ENCODE measurements at regions not wholly inside any gene's neighbourhood (a gene's known extent, or its start where the extent isn't known, plus 50 kb on each side); places are given as distances from the start of the nearest gene placed in this dataset.

- H3K4me1 ChIP-seq (ENCODE audit: insufficient read depth) = no peaks in the 10 kb centered on the region
- DNase-seq (ENCODE audit: low spot score) = no peak
- H4K20me1 ChIP-seq (ENCODE audit: insufficient read depth, poor library complexity, severe bottlenecking) = no peaks in the 10 kb centered on the region
- H3K4me3 ChIP-seq = no peak overlapping the region
- no peaks in the 10 kb centered on the region for H3K79me2 ChIP-seq
- no peak overlapping the region for H2AFZ ChIP-seq
- H3K36me3 ChIP-seq (replicated peaks; ENCODE audit: insufficient read depth, low read depth) = no peaks in the 10 kb centered on the region
- no peaks in the 10 kb centered on the region for H3K9me2 ChIP-seq (replicated peaks; ENCODE audit: insufficient read depth)
- 50% methylated on average over 10 of the region's 10 CpGs for WGBS (ENCODE audit: low lambda C conversion rate, missing lambda C conversion rate)
- no peak overlapping the region for H3K27ac ChIP-seq
- H3K4me2 ChIP-seq = no peak overlapping the region
- peaks cover 45% of the 10 kb centered on the region for H3K27me3 ChIP-seq
- TF ChIP-seq EZH2 (IDR thresholded peaks at IDR 0.05; ENCODE audit: borderline replicate concordance) (no peak), CTCF (IDR thresholded peaks at IDR 0.05; ENCODE audit: poor library complexity) (no peak), EZH2phosphoT487 (IDR thresholded peaks at IDR 0.05; ENCODE audit: low read depth, severe bottlenecking, unreplicated experiment) (no peak)
- H3K9me3 ChIP-seq (ENCODE audit: low read depth) = no peaks in the 10 kb centered on the region
Measured at GRCh38 chr1:37394574-37395464, 79.6 kb upstream of the ZC3H12A start.

- no peaks in the 10 kb centered on the region for H4K20me1 ChIP-seq (ENCODE audit: insufficient read depth, poor library complexity, severe bottlenecking)
- H3K27me3 ChIP-seq = peaks cover 40% of the 10 kb centered on the region
Measured at GRCh38 chr1:37398096-37398495, 76.3 kb upstream of the ZC3H12A start.

GRCh38 chr1:37399205-37399604, 75.2 kb upstream of the ZC3H12A start:
- no peaks in the 10 kb centered on the region for H3K79me2 ChIP-seq
- TF ChIP-seq CTCF (IDR thresholded peaks at IDR 0.05; ENCODE audit: poor library complexity) (no peak), EZH2phosphoT487 (IDR thresholded peaks at IDR 0.05; ENCODE audit: low read depth, severe bottlenecking, unreplicated experiment) (no peak), EZH2 (IDR thresholded peaks at IDR 0.05; ENCODE audit: borderline replicate concordance) (no peak)
- no peak overlapping the region for H3K4me2 ChIP-seq
- no peaks in the 10 kb centered on the region for H3K9me3 ChIP-seq (ENCODE audit: low read depth)
- no peak overlapping the region for H2AFZ ChIP-seq
- peaks cover 33% of the 10 kb centered on the region for H3K27me3 ChIP-seq
- DNase-seq (ENCODE audit: low spot score) = no peak
- no peaks in the 10 kb centered on the region for H4K20me1 ChIP-seq (ENCODE audit: insufficient read depth, poor library complexity, severe bottlenecking)
- H3K4me3 ChIP-seq = no peak overlapping the region
- H3K9me2 ChIP-seq (replicated peaks; ENCODE audit: insufficient read depth) = no peaks in the 10 kb centered on the region
- H3K4me1 ChIP-seq (ENCODE audit: insufficient read depth) = no peaks in the 10 kb centered on the region
- no peaks in the 10 kb centered on the region for H3K36me3 ChIP-seq (replicated peaks; ENCODE audit: insufficient read depth, low read depth)
- no peak overlapping the region for H3K27ac ChIP-seq
- 67% methylated on average over 6 of the region's 6 CpGs for WGBS (ENCODE audit: low lambda C conversion rate, missing lambda C conversion rate)

More at GRCh38 chr1:37398096-37398495, 76.3 kb upstream of the ZC3H12A start:
- no peak for DNase-seq (ENCODE audit: low spot score)
- Histone ChIP-seq H3K79me2 (no peaks in the 10 kb centered on the region), H3K9me3 (ENCODE audit: low read depth) (no peaks in the 10 kb centered on the region), H3K4me1 (ENCODE audit: insufficient read depth) (no peaks in the 10 kb centered on the region), H2AFZ (no peak overlapping the region), H3K4me3 (no peak overlapping the region), H3K27ac (no peak overlapping the region), H3K9me2 (replicated peaks; ENCODE audit: insufficient read depth) (no peaks in the 10 kb centered on the region), H3K36me3 (replicated peaks; ENCODE audit: insufficient read depth, low read depth) (no peaks in the 10 kb centered on the region), H3K4me2 (no peak overlapping the region)
- TF ChIP-seq CTCF (IDR thresholded peaks at IDR 0.05; ENCODE audit: poor library complexity) (no peak), EZH2phosphoT487 (IDR thresholded peaks at IDR 0.05; ENCODE audit: low read depth, severe bottlenecking, unreplicated experiment) (no peak), EZH2 (IDR thresholded peaks at IDR 0.05; ENCODE audit: borderline replicate concordance) (no peak)
- WGBS (ENCODE audit: low lambda C conversion rate, missing lambda C conversion rate) = 90% methylated on average over 8 of the region's 8 CpGs

All from hepatocyte (in vitro differentiated cells).